Activated naive CD8-positive, alpha-beta T cell treated with anti-CD3 and anti-CD28 coated beads, Interleukin-2, amount 10 ng/mL, durations not matched to agents 7 days and 5 days (primary cell): ENCODE measurements at regions not wholly inside any gene's neighbourhood (a gene's known extent, or its start where the extent isn't known, plus 50 kb on each side); places are given as distances from the start of the nearest gene placed in this dataset.
"Not testable (repeated sequence)": the region's sequence is repeated elsewhere in the genome, so short reads cannot be mapped to it uniquely, and the experiment has no call there.

Experiments
- ATAC-seq: fragments of 150-1000 bp; cut with Tn5 transposase; one replicate; pipeline ENCODE4 v1.10.0; 2021; ENCODE audit warnings: low read depth, moderate library complexity
- POLR2A ChIA-PET: fragments of 350-600 bp; sonication (Branson Sonifier 250); formaldehyde crosslinking; loops from one replicate; lab custom pipeline; 2021; ENCODE audit warnings: antibody characterized with exemption; lab: Charles Lee
- DNase-seq: peaks from one replicate; pipeline ENCODE4 v3.0.0; 2021
- H3K27ac Mint-ChIP-seq: one replicate; pipeline ENCODE4 v1.8.0; 2022; ENCODE audit warnings: mild to moderate bottlenecking, mixed read lengths
- H3K27me3 Mint-ChIP-seq: one replicate; pipeline ENCODE4 v1.8.0; 2022; ENCODE audit warnings: mild to moderate bottlenecking, moderate library complexity, mixed read lengths
- H3K36me3 Mint-ChIP-seq: one replicate; pipeline ENCODE4 v1.8.0; 2021; ENCODE audit warnings: mild to moderate bottlenecking, mixed read lengths
- H3K4me1 Mint-ChIP-seq: one replicate; pipeline ENCODE4 v1.8.0; 2021; ENCODE audit warnings: mixed read lengths
- H3K4me3 Mint-ChIP-seq: one replicate; pipeline ENCODE4 v1.8.0; 2022; ENCODE audit warnings: mild to moderate bottlenecking, moderate library complexity, mixed read lengths
- H3K9me3 Mint-ChIP-seq: one replicate; pipeline ENCODE4 v1.8.0; 2021; ENCODE audit warnings: mixed read lengths

DNA sequence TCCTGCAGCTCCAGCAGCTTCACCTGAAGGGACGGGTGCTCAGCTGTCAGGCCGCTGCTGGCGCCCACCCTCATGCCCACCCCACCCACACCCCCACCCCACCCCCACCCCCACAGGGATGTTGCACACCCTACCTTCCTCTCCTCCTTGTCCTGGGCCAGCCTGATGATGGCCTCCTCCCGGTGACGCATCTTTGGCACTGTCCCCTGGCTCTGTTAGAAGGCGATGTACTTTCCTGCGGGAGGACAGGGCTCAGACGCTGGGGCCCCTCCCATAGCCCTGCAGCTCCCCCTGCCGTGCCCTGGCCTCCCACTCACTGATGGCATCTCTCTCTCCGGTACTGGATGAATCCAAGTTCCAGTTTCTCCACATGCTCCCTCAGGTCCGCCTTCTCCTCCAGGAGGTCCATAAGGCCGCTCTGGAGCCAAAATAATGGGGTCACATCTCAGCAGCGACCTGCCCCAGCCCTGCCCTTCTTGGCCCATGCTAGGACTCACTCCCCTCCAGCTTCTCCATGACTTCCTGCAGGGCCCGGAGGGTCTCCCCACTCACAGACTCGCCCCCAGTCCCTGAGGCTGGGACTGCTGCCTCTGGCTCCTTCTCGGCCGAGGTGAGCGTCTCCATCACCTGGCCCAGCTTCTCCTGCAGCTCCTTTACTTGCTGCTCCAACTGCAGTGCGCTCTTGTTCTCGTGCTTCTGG, 55.2 kb downstream of the GOLGA8B start:
- H3K27me3 Mint-ChIP-seq, H3K27ac Mint-ChIP-seq, POLR2A ChIA-PET, DNase-seq, H3K4me1 Mint-ChIP-seq, H3K9me3 Mint-ChIP-seq, ATAC-seq, H3K4me3 Mint-ChIP-seq, H3K36me3 Mint-ChIP-seq: not testable (repeated sequence)

DNA sequence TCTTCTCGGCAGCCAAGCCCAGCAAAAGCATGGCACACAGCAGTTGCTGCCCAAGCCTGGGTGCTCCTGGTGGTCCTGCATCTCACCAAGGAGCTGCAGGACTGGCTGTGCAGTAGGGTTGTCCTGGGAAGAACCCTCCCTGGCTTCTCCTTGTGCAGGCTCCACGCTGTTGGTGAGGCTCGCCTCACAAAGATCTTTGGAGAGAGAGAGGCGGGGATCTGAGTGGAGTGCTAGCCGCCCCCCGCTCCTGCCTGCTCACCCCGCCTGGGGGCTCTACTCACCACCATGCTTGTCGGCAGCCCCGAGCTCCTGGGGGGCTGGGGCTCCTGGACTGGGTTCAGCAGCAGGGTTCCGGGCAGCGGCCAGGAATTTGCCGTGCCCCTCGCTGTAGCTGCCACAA, 55.8 kb downstream of the GOLGA8B start:
- not testable (repeated sequence) for H3K9me3 Mint-ChIP-seq, H3K36me3 Mint-ChIP-seq

GRCh38 chr15:34523849-34524248, 59.6 kb downstream of the GOLGA8B start:
- H3K36me3 Mint-ChIP-seq, H3K9me3 Mint-ChIP-seq, H3K27me3 Mint-ChIP-seq, POLR2A ChIA-PET, H3K4me1 Mint-ChIP-seq, H3K4me3 Mint-ChIP-seq, DNase-seq, H3K27ac Mint-ChIP-seq: not testable (repeated sequence)
- ATAC-seq = peak; percentile 45

More for the DNA sequence above, 55.8 kb downstream of the GOLGA8B start:
- H3K27me3 Mint-ChIP-seq, H3K27ac Mint-ChIP-seq, H3K4me3 Mint-ChIP-seq, ATAC-seq, DNase-seq, POLR2A ChIA-PET, H3K4me1 Mint-ChIP-seq: not testable (repeated sequence)

- H3K27me3 Mint-ChIP-seq = not testable (repeated sequence)
Observed at GRCh38 chr15:34522601-34523000, 60.9 kb downstream of the GOLGA8B start.

GRCh38 chr15:34521802-34522485, 61.5 kb downstream of the GOLGA8B start:
- not testable (repeated sequence) for H3K4me3 Mint-ChIP-seq, H3K27me3 Mint-ChIP-seq, H3K9me3 Mint-ChIP-seq, H3K36me3 Mint-ChIP-seq, H3K27ac Mint-ChIP-seq, H3K4me1 Mint-ChIP-seq, DNase-seq, ATAC-seq
- POLR2A ChIA-PET = interaction anchor here (0.6 kb wide), 1 partner anchor 298 kb away, joined by 3 read pairs; no protein-coding TSS in a partner anchor

More at GRCh38 chr15:34522601-34523000, 60.9 kb downstream of the GOLGA8B start:
- H3K27ac Mint-ChIP-seq, H3K36me3 Mint-ChIP-seq, ATAC-seq, H3K4me1 Mint-ChIP-seq, DNase-seq, POLR2A ChIA-PET, H3K4me3 Mint-ChIP-seq, H3K9me3 Mint-ChIP-seq: not testable (repeated sequence)

GRCh38 chr15:34520566-34520965, 62.9 kb downstream of the GOLGA8B start:
- Mint-ChIP-seq H3K27ac (no peak overlapping the region), H3K4me3 (no peak overlapping the region), H3K36me3 (no peaks in the 10 kb centered on the region), H3K4me1 (no peaks in the 10 kb centered on the region), H3K9me3 (no peaks in the 10 kb centered on the region), H3K27me3 (peaks cover 19% of the 10 kb centered on the region)
- ATAC-seq (no peak), DNase-seq (no peak)
- POLR2A ChIA-PET = no interaction called here

GRCh38 chr15:34520010-34520409, 63.4 kb downstream of the GOLGA8B start:
- H3K27me3 Mint-ChIP-seq = peaks cover 24% of the 10 kb centered on the region
- DNase-seq, H3K4me3 Mint-ChIP-seq, H3K36me3 Mint-ChIP-seq, H3K9me3 Mint-ChIP-seq, POLR2A ChIA-PET, H3K4me1 Mint-ChIP-seq, ATAC-seq, H3K27ac Mint-ChIP-seq: not testable (repeated sequence)

DNA sequence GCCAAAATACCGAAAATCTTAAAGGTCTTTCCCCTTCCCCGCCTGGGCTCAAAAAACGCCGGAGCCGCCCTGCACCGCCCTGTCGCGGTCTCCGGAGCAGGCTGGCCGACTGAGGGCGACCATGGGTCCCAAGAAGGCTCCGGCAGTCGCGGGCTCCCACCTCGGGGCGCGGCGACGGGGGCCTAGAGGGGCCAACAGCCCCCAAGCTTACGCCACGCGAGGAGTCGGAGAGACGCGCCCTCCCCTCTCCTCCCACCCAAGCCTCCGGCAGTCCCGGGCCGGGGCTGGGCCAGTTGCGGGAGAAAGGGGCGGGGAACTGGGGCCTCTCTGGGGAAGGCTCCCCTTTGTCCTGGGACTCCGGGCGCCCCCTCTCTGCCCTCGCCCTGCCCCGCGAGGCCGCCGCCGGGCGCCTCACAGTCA, 69.2 kb downstream of the GOLGA8B start:
- Mint-ChIP-seq H3K4me1 (peaks cover 24% of the 10 kb centered on the region), H3K9me3 (no peaks in the 10 kb centered on the region), H3K27me3 (peaks cover 58% of the 10 kb centered on the region), H3K36me3 (no peaks in the 10 kb centered on the region), H3K27ac (no peak overlapping the region), H3K4me3 (peak overlapping the region; percentile 91)
- peak; percentile 69 for DNase-seq
- peak; percentile 69 for ATAC-seq
- POLR2A ChIA-PET = interaction anchor here (0.7 to 1.8 kb wide), 4 partner anchors 69 to 147 kb away, joined by 3 to 6 read pairs (median 4); partner anchors contain the start of genes GOLGA8A and GOLGA8B

GRCh38 chr15:34512628-34513027, 70.8 kb downstream of the GOLGA8B start:
- no peak overlapping the region for H3K4me3 Mint-ChIP-seq
- ATAC-seq = no peak
- H3K27me3 Mint-ChIP-seq = peaks cover 66% of the 10 kb centered on the region
- POLR2A ChIA-PET = interaction anchor here (1.2 kb wide), 1 partner anchor 71 kb away, joined by 4 read pairs; the partner anchor contains the start of gene GOLGA8B
- no peak for DNase-seq
- no peak overlapping the region for H3K27ac Mint-ChIP-seq
- H3K4me1 Mint-ChIP-seq = peaks cover 24% of the 10 kb centered on the region
- H3K9me3 Mint-ChIP-seq = no peaks in the 10 kb centered on the region
- no peaks in the 10 kb centered on the region for H3K36me3 Mint-ChIP-seq

DNA sequence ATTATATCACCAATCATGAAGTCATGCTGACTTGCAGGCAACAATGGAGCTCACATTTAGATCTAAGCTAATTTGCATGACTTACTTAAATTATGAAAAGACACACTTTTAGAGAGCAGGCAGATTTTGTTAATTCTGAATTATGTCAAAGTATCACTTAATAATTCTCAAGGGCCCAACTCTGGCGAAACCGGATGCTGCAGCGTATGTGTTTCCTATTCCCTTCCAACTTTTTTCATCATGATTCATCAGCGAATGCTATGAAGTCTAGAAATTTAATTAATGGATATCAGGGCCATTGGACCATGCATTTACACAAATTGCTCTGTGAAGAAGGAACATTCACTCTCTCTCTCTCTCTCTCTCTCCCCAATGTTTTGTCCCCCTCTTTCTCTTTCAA, 63.5 kb upstream of the GOLGA8A start:
- no peaks in the 10 kb centered on the region for H3K36me3 Mint-ChIP-seq
- POLR2A ChIA-PET = no interaction called here
- H3K4me1 Mint-ChIP-seq = no peaks in the 10 kb centered on the region
- DNase-seq (no peak), ATAC-seq (no peak)
- no peak overlapping the region for H3K27ac Mint-ChIP-seq
- H3K27me3 Mint-ChIP-seq = peaks cover 70% of the 10 kb centered on the region
- H3K9me3 Mint-ChIP-seq = no peaks in the 10 kb centered on the region
- H3K4me3 Mint-ChIP-seq = no peak overlapping the region

DNA sequence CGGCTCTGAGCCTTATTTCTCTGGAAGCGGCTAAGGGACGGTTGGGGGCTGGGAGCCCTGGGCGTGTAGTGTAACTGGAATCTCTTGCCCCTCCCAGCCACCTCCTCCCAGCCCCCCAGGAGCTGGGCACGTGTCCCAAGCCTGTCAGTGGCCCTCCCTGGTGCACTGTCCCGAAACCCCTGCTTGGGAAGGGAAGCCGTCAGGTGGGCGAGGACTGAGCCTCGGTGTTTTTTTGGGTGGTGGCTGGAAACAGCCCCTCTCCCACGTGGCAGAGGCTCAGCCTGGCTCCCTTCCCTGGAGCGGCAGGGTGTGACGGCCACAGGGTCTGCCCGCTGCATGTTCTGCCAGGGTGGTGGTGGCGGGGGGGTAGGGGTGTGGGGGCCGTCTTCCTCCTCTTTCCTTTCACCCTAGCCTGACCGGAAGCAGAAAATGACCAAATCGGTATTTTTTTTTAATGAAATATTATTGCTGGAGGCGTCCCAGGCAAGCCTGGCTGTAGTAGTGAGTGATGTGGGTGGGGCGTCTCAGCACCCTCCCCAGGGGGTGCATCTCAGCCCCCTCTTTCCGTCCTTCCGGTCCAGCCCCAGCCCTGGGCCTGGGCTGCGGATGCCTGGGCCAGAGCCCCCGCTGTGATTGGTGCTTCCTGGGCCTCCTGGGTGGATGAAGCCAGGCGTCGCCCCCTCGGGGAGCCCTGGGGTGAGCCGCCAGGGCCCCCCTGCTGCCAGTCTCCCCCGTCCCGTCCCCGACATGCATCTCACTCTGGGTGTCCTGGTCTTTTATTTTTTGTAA, 58.8 kb upstream of the GOLGA8A start:
- POLR2A ChIA-PET = no interaction called here
- H3K27me3 Mint-ChIP-seq = peaks cover 79% of the 10 kb centered on the region
- H3K4me3 Mint-ChIP-seq = no peak overlapping the region
- peaks cover 4% of the 10 kb centered on the region for H3K9me3 Mint-ChIP-seq
- ATAC-seq (no peak), DNase-seq (no peak)
- H3K36me3 Mint-ChIP-seq = peaks cover 4% of the 10 kb centered on the region
- peaks cover 6% of the 10 kb centered on the region for H3K4me1 Mint-ChIP-seq
- H3K27ac Mint-ChIP-seq = no peak overlapping the region

GRCh38 chr15:34495707-34496106, 58.1 kb upstream of the GOLGA8A start:
- peaks cover 81% of the 10 kb centered on the region for H3K27me3 Mint-ChIP-seq
- not testable (repeated sequence) for ATAC-seq

DNA sequence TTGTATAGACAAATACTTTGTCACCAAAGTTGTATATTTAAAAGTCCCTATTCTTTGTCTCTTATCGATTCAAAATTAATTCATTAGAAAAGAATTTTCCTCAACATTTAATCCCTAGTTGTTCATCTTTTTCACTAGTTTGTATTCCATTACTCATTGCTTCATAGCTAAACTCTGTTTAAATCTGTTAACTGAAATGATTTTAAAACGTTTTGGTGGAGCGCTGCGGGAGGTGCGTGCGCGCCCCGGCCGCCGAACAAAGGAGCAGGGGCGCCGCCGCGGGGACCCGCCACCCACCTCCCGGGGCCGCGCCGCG, 56.4 kb upstream of the GOLGA8A start:
- Mint-ChIP-seq H3K27ac (no peak overlapping the region), H3K4me1 (peaks cover 6% of the 10 kb centered on the region), H3K9me3 (peaks cover 5% of the 10 kb centered on the region), H3K27me3 (peaks cover 81% of the 10 kb centered on the region), H3K4me3 (no peak overlapping the region), H3K36me3 (peaks cover 4% of the 10 kb centered on the region)
- POLR2A ChIA-PET = no interaction called here
- no peak for DNase-seq
- ATAC-seq = no peak

More at GRCh38 chr15:34495707-34496106, 58.1 kb upstream of the GOLGA8A start:
- peak overlapping the region; percentile 8 for H3K4me3 Mint-ChIP-seq
- H3K27ac Mint-ChIP-seq, DNase-seq, H3K9me3 Mint-ChIP-seq, H3K36me3 Mint-ChIP-seq, POLR2A ChIA-PET, H3K4me1 Mint-ChIP-seq: not testable (repeated sequence)
